ENCODE measurements at regions not wholly inside any gene's neighbourhood (a gene's known extent, or its start where the extent isn't known, plus 50 kb on each side); places are given as distances from the start of the nearest gene placed in this dataset.
A peak's percentile ranks its signal among the peaks of the same experiment; 100 is the strongest.

DNA sequence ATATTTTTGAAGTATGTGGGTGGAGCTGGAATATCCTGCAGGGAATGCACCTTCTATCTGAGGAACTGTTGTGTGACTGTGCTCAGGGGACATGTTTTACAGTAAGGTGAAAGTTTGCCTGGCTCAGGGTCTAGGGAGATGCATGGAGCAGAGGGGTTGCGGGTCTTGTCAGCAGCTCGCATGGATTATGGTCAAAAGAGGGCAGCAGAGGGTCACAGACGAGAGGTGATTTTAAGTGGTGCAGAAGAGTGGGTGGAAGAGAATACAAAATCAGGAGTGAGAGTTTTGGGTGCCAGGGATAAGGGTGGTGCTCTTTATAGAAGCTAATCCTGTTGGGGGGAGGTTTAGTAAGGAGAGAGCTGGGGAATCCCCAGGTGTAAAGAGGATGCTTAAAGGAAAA lies 53.5 kb upstream of the GRIN3A start:
- TF ChIP-seq, protein P1, sequence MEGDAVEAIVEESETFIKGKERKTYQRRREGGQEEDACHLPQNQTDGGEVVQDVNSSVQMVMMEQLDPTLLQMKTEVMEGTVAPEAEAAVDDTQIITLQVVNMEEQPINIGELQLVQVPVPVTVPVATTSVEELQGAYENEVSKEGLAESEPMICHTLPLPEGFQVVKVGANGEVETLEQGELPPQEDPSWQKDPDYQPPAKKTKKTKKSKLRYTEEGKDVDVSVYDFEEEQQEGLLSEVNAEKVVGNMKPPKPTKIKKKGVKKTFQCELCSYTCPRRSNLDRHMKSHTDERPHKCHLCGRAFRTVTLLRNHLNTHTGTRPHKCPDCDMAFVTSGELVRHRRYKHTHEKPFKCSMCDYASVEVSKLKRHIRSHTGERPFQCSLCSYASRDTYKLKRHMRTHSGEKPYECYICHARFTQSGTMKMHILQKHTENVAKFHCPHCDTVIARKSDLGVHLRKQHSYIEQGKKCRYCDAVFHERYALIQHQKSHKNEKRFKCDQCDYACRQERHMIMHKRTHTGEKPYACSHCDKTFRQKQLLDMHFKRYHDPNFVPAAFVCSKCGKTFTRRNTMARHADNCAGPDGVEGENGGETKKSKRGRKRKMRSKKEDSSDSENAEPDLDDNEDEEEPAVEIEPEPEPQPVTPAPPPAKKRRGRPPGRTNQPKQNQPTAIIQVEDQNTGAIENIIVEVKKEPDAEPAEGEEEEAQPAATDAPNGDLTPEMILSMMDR (conservative IDR thresholded peaks at IDR 0.05): peak; percentile 76
- no peak for TF ChIP-seq ZFX (IDR thresholded peaks at IDR 0.05)

All from C4-2B (cell line).